ENCODE measurements at regions not wholly inside any gene's neighbourhood (a gene's known extent, or its start where the extent isn't known, plus 50 kb on each side); places are given as distances from the start of the nearest gene placed in this dataset.

- Histone ChIP-seq H3K4me3 (no peak overlapping the region), H3K27me3 (ENCODE audit: insufficient read depth in 3 of 3, low read length in 2 of 3) (no peaks in the 10 kb centered on the region), H3K36me3 (ENCODE audit: insufficient read depth in 1 of 2, low read depth in 1 of 2) (no peaks in the 10 kb centered on the region), H3K9me3 (no peaks in the 10 kb centered on the region), H3K27ac (no peak overlapping the region), H3K4me1 (no peaks in the 10 kb centered on the region)
- ATAC-seq (no peak), DNase-seq (no peak)
- 54 to 72% (median 62%) methylated on average over 2 of the region's 2 CpGs for WGBS, 3 donors
- intact Hi-C loops (cut with DNase I): no loop called here
- no peak for TF ChIP-seq CTCF (IDR thresholded peaks at IDR 0.05)
Measured at GRCh38 chr5:113680534-113680933, 167.0 kb downstream of the YTHDC2 start.

- DNase-seq (no peak), ATAC-seq (no peak)
- no peaks in the 10 kb centered on the region for H3K27me3 ChIP-seq (ENCODE audit: insufficient read depth in 3 of 3, low read length in 2 of 3)
- intact Hi-C loops (cut with DNase I): no loop called here
- no peak overlapping the region for H3K4me3 ChIP-seq
- no peaks in the 10 kb centered on the region for H3K36me3 ChIP-seq (ENCODE audit: insufficient read depth in 1 of 2, low read depth in 1 of 2)
- H3K9me3 ChIP-seq: no peaks in the 10 kb centered on the region
- peak; percentile 5 for TF ChIP-seq CTCF (IDR thresholded peaks at IDR 0.05)
- 48 to 58% (median 54%) methylated on average over 7 of the region's 7 CpGs for WGBS, 3 donors
- no peak overlapping the region for H3K27ac ChIP-seq
- H3K4me1 ChIP-seq: no peaks in the 10 kb centered on the region
Measured at GRCh38 chr5:113682497-113683136, 169.1 kb downstream of the YTHDC2 start.

GRCh38 chr5:113683211-113683610, 169.7 kb downstream of the YTHDC2 start:
- Histone ChIP-seq H3K27ac (no peak overlapping the region), H3K36me3 (ENCODE audit: insufficient read depth in 1 of 2, low read depth in 1 of 2) (no peaks in the 10 kb centered on the region), H3K4me3 (no peak overlapping the region), H3K27me3 (ENCODE audit: insufficient read depth in 3 of 3, low read length in 2 of 3) (no peaks in the 10 kb centered on the region), H3K4me1 (no peaks in the 10 kb centered on the region), H3K9me3 (no peaks in the 10 kb centered on the region)
- intact Hi-C loops (cut with DNase I): no loop called here
- TF ChIP-seq CTCF (IDR thresholded peaks at IDR 0.05): no peak
- DNase-seq (no peak), ATAC-seq (no peak)
- 81 to 87% (median 82%) methylated on average over 2 of the region's 2 CpGs for WGBS, 3 donors

GRCh38 chr5:113686599-113686998, 173.1 kb downstream of the YTHDC2 start:
- no peak for ATAC-seq
- Histone ChIP-seq H3K9me3 (no peaks in the 10 kb centered on the region), H3K27me3 (ENCODE audit: insufficient read depth in 3 of 3, low read length in 2 of 3) (no peaks in the 10 kb centered on the region), H3K4me1 (no peaks in the 10 kb centered on the region), H3K36me3 (ENCODE audit: insufficient read depth in 1 of 2, low read depth in 1 of 2) (no peaks in the 10 kb centered on the region), H3K27ac (no peak overlapping the region), H3K4me3 (no peak overlapping the region)
- TF ChIP-seq CTCF (IDR thresholded peaks at IDR 0.05): no peak
- DNase-seq: no peak
- intact Hi-C loops (cut with DNase I): no loop called here
- WGBS, 3 donors: 88 to 91% (median 89%) methylated on average over 3 of the region's 3 CpGs

- H3K27me3 ChIP-seq (ENCODE audit: insufficient read depth in 3 of 3, low read length in 2 of 3): peaks cover 0 to 15% (median 1%) of the 10 kb centered on the region in 3 donors
- no peaks in the 10 kb centered on the region for H3K9me3 ChIP-seq
- WGBS, 3 donors: 48 to 55% (median 53%) methylated on average over 1 of the region's 1 CpG
- intact Hi-C loops (cut with DNase I): no loop called here
- H3K4me3 ChIP-seq: no peak overlapping the region
- no peaks in the 10 kb centered on the region for H3K4me1 ChIP-seq
- ATAC-seq: no peak
- H3K27ac ChIP-seq: no peak overlapping the region
- TF ChIP-seq CTCF (IDR thresholded peaks at IDR 0.05): no peak
- no peaks in the 10 kb centered on the region for H3K36me3 ChIP-seq (ENCODE audit: insufficient read depth in 1 of 2, low read depth in 1 of 2)
- DNase-seq: no peak
Measured at GRCh38 chr5:113689647-113690046, 176.2 kb downstream of the YTHDC2 start.
